ENCODE measurements at regions not wholly inside any gene's neighbourhood (a gene's known extent, or its start where the extent isn't known, plus 50 kb on each side); places are given as distances from the start of the nearest gene placed in this dataset.

DNA sequence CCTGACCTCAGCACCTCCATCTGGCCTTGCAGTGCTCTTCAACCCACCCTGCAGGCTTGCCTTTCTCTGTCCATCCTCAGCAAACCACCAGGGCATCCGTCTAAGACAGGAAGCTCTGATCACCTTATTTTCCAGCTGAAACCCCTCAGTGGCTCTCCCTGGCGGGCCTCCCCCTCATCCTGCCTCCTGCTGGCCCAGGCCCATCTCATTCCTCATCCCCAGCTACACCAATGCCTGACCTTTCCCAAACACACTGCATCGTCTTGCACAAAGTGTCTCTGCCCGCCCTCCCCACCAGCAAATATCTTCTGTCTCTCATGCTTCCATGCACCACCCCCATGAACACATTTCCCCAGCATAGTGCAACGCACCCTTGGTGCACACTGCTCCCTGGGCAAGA, 205.0 kb downstream of the TOMM20 start:
- TF ChIP-seq, protein P1, sequence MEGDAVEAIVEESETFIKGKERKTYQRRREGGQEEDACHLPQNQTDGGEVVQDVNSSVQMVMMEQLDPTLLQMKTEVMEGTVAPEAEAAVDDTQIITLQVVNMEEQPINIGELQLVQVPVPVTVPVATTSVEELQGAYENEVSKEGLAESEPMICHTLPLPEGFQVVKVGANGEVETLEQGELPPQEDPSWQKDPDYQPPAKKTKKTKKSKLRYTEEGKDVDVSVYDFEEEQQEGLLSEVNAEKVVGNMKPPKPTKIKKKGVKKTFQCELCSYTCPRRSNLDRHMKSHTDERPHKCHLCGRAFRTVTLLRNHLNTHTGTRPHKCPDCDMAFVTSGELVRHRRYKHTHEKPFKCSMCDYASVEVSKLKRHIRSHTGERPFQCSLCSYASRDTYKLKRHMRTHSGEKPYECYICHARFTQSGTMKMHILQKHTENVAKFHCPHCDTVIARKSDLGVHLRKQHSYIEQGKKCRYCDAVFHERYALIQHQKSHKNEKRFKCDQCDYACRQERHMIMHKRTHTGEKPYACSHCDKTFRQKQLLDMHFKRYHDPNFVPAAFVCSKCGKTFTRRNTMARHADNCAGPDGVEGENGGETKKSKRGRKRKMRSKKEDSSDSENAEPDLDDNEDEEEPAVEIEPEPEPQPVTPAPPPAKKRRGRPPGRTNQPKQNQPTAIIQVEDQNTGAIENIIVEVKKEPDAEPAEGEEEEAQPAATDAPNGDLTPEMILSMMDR (IDR thresholded peaks at IDR 0.05), result no peak
- no peak for TF ChIP-seq POLR2A (IDR thresholded peaks at IDR 0.05)
